ENCODE measurements at regions not wholly inside any gene's neighbourhood (a gene's known extent, or its start where the extent isn't known, plus 50 kb on each side); places are given as distances from the start of the nearest gene placed in this dataset.
"Not testable (repeated sequence)": the region's sequence is repeated elsewhere in the genome, so short reads cannot be mapped to it uniquely, and the experiment has no call there.

DNA sequence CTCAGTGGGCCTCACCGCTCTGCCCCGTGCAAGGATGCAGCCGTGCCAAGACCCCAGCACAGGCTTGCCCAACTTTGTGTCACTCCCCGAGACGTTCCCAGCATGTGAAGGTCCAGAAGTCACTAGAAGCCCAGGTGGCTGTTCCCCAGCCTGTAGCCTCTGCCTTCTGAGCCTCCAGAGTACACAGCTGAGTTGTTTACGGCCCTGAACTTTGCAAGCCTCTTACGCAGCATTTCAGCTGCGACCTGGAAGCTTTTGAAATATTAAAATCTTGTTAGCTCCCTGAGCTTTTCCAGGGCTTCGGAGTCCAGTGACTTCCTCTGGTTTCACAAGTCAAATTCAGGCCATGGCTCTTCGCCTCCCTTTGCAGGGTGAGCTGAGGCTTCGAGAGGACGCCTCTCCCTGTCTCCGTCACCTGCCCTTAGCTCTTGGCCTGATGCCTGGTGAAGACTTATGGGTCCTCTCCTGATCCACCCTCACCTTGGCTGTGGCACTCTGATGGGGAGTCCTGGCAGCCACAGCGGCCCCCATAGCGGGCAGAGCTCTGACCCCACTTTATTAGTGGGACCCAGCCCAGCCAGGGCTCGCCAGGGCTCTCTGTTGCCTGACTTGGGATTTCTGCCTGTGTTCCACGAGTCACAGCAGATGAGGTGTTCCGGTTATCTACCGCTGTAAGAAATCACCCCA lies 76.5 kb upstream of the HPCAL1 start:
- TF ChIP-seq, protein P1, sequence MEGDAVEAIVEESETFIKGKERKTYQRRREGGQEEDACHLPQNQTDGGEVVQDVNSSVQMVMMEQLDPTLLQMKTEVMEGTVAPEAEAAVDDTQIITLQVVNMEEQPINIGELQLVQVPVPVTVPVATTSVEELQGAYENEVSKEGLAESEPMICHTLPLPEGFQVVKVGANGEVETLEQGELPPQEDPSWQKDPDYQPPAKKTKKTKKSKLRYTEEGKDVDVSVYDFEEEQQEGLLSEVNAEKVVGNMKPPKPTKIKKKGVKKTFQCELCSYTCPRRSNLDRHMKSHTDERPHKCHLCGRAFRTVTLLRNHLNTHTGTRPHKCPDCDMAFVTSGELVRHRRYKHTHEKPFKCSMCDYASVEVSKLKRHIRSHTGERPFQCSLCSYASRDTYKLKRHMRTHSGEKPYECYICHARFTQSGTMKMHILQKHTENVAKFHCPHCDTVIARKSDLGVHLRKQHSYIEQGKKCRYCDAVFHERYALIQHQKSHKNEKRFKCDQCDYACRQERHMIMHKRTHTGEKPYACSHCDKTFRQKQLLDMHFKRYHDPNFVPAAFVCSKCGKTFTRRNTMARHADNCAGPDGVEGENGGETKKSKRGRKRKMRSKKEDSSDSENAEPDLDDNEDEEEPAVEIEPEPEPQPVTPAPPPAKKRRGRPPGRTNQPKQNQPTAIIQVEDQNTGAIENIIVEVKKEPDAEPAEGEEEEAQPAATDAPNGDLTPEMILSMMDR (IDR thresholded peaks at IDR 0.05; ENCODE audit: low read depth, low read length, missing control alignments): no peak
- in situ Hi-C loops (cut with HindIII; ENCODE audit: low sequenced_read_pairs): no loop called here
- no peak overlapping the region for H3K4me3 ChIP-seq (ENCODE audit: low read depth, low read length)
- no peak for DNase-seq (ENCODE audit: low read depth)

DNA sequence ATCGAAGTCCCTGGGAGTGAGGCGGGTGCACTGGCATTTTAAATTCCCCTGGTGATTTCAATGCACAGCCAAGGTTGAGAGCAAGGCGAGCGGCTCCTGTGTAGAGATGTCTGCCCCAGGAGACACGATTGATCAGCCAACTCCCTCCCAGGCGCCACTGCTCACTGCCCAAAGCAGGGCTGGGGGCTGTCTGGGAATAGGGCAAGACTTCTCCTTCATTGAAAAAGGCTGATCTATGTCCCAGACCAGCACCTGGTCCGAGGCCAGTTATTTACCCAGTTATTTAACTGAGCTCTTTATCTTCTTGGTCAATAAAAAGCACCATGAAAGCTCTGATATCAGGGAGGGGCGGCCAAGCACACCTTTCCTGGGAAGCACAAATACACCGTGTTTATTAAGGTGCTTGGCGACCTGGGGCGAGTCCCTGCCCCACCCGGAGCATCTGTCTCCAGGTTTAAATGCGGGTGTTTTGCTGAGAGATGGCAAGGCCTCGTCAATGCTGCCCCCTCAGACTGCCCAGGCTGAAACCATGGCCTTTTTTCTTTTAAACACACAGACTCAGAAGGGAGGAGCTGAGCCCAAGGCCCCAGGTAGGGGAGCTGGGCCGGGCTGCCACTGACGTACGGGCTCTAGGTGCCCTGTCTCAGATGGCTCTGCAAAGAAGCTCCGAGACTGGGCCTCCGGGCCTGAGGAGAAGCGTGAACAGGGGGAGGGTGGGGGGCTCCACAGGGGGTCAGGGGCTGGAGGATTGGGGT lies 73.9 kb upstream of the HPCAL1 start:
- no peak overlapping the region for H3K4me3 ChIP-seq (ENCODE audit: low read depth, low read length)
- TF ChIP-seq, protein P1 (IDR thresholded peaks at IDR 0.05; ENCODE audit: low read depth, low read length, missing control alignments): no peak
- no peak for DNase-seq (ENCODE audit: low read depth)
- in situ Hi-C loops (cut with HindIII; ENCODE audit: low sequenced_read_pairs): no loop called here

DNA sequence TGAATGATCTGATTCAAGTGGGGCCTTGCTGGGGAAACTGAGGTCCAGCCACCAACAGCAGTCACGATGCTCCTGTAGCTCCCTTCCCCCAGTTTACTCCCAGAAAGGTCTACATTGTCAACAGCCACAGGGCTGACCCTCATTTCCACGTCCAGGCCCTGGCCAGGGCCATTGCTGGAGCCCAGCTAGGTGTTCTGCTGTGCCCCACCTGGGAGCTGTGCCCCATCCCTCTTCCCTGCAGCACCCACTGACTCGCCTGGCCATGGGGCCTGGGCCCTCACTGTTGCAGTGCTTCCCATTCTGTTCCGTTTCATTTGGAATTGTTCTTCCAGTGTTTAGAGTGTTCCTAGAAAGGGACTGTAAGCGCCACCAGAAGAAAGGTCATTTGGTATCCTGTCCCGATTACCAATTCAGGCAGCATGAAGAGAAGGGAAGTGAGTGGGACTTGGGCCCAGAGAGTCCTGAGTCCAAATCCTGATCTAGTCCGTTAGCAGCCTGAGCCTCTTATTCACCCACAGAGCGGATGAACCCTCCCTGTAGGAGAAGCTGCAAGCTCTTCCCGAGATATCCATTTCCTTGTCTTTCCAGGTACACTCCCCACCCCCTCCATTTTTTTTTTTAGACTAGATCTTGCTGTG lies 73.1 kb upstream of the HPCAL1 start:
- no peak for DNase-seq (ENCODE audit: low read depth)
- H3K4me3 ChIP-seq (ENCODE audit: low read depth, low read length): no peak overlapping the region
- in situ Hi-C loops (cut with HindIII; ENCODE audit: low sequenced_read_pairs): no loop called here
- TF ChIP-seq, protein P1 (IDR thresholded peaks at IDR 0.05; ENCODE audit: low read depth, low read length, missing control alignments): no peak

DNA sequence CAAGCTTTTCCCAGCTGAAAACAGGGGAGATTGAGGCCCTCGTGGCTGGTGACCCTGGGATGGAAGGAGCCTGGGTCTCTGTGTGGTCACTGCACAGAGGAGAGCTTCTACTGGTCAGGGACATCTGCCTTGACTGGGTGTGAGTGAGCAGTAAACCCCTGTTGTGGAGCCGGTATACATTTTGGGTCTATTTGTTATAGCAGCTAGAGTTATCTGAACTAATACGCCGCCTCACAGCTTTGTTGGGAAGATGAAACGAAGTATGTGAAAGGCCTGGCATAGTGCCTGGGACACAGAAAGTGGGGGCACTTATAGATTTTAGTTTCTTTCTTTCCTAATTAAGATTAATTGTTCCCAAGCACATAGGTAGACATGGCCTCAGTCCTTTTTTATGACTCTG lies 72.2 kb upstream of the HPCAL1 start:
- H3K4me3 ChIP-seq (ENCODE audit: low read depth, low read length): no peak overlapping the region
- TF ChIP-seq, protein P1 (IDR thresholded peaks at IDR 0.05; ENCODE audit: low read depth, low read length, missing control alignments): no peak
- in situ Hi-C loops (cut with HindIII; ENCODE audit: low sequenced_read_pairs): no loop called here
- no peak for DNase-seq (ENCODE audit: low read depth)

DNA sequence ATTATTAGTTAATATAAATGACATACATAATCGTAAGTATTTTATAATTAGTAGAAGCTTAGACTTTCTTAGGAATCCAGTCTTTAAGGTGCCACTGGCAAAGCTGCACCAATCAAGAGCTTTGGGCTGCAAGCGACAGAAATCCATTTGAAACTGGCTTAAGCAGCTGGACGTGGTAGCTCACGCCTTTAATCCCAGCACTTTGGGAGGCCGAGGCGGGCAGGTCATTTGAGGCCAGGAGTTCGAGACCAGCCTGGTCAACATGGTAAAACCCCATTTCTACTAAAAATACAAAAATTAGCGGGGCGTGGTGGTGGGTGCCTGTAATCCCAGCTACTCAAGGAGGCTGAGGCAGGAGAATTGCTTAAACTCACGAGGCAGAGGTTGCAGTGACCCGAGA lies 71.8 kb upstream of the HPCAL1 start:
- in situ Hi-C loops (cut with HindIII; ENCODE audit: low sequenced_read_pairs); H3K4me3 ChIP-seq (ENCODE audit: low read depth, low read length); DNase-seq (ENCODE audit: low read depth): not testable (repeated sequence)

DNA sequence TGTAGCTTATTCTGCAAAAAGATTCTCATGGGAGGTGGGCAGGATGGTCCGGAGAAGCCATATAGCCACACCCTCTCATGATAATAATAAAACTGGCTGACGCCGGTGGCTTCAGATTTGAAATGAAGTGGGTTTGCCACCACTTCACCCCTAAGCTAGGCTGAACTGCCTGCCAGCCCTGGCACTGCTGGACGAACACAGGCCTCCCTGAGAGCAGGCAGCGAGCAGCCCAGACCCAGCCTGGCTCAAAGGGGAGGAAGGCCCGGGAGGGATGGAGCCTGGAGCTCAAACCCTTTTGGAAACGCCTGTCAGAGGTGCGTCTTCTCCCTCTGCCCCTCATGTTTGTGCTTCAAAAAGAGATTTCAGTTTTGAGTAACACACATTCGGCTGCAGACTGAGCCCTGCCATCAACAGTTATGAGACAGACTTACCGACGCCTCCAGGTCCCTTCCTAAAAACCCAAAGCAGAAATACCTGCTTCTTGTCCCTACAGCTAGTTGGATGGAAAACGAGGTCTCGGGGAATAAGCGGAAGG lies 71.1 kb upstream of the HPCAL1 start:
- no peak overlapping the region for H3K4me3 ChIP-seq (ENCODE audit: low read depth, low read length)
- in situ Hi-C loops (cut with HindIII; ENCODE audit: low sequenced_read_pairs): no loop called here
- TF ChIP-seq, protein P1 (IDR thresholded peaks at IDR 0.05; ENCODE audit: low read depth, low read length, missing control alignments): no peak
- DNase-seq (ENCODE audit: low read depth): no peak
